Breast epithelium (tissue), 3 donors: ENCODE measurements at regions not wholly inside any gene's neighbourhood (a gene's known extent, or its start where the extent isn't known, plus 50 kb on each side); places are given as distances from the start of the nearest gene placed in this dataset.

Experiments
- CTCF ChIP-seq, 3 donors: fragments of 450-650 bp; IDR thresholded peaks; one replicate each; pipeline ENCODE4 v1.5.1; 2016 to 2017; ENCODE audit warnings: antibody characterized with exemption in 3 of 3, mild to moderate bottlenecking in 3 of 3, moderate library complexity in 3 of 3
- POLR2A ChIP-seq: fragments of 450-650 bp; IDR thresholded peaks from one replicate; pipeline ENCODE4 v1.6.1; 2016; ENCODE audit warnings: antibody characterized with exemption, mild to moderate bottlenecking, moderate library complexity

- TF ChIP-seq CTCF (IDR thresholded peaks at IDR 0.05) (no peak), POLR2A (no peak)
Measured at GRCh38 chr1:101497881-101498559, 261.2 kb downstream of the S1PR1 start.
